Astrocyte (in vitro differentiated cells and primary cell): ENCODE measurements at regions not wholly inside any gene's neighbourhood (a gene's known extent, or its start where the extent isn't known, plus 50 kb on each side); places are given as distances from the start of the nearest gene placed in this dataset.

Experiments
- CTCF ChIP-seq: IDR thresholded peaks from 2 replicates; pipeline ENCODE4 v1.5.1; 2011; ENCODE audit warnings: low read depth, mild to moderate bottlenecking, inconsistent platforms, low read length, moderate library complexity; ENCODE audit not compliant: insufficient read depth
- EZH2 ChIP-seq: IDR thresholded peaks from 2 replicates; pipeline ENCODE4 v1.6.1; 2012; ENCODE audit warnings: mild to moderate bottlenecking, low read length, inconsistent platforms; ENCODE audit not compliant: insufficient read depth

DNA sequence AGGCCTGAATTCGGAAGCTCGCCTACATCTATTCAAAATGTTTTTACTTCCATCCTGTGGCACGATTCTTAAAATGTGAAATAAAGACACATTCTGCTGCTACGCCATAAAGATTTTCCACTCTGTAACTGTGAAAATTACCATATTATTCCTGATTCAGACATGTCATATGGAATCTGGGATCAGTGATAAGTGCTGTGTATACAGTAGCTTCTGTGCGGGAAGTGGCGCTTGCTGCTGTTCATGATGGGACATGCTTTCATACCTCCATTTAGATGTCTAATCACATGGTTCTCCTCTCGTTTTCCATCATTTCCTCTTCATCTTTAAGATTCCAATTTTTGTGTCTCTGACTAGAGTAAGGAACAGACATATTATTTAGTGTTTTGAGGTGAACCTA lies 163.2 kb downstream of the TMEM182 start:
- TF ChIP-seq EZH2 (no peak), CTCF (no peak)
